Prostate gland (tissue), 2 donors: ENCODE measurements at regions not wholly inside any gene's neighbourhood (a gene's known extent, or its start where the extent isn't known, plus 50 kb on each side); places are given as distances from the start of the nearest gene placed in this dataset.

ENCODE experiments used
- POLR2A ChIP-seq: fragments of 450-650 bp; IDR thresholded peaks from one replicate; pipeline ENCODE4 v1.6.1; 2016; ENCODE audit warnings: antibody characterized with exemption, mild to moderate bottlenecking
- POLR2AphosphoS5 ChIP-seq: sonication (generic); formaldehyde crosslinking; IDR thresholded peaks from one replicate; pipeline ENCODE4 v1.6.1; 2017; ENCODE audit warnings: antibody characterized with exemption
- TF ChIP-seq, protein P1 (sequence below), 4 experiments: fragments of 200-600 bp in 2 of 4; fragments of 450-650 bp in 2 of 4; sonication (generic) in 2 of 4; IDR thresholded peaks; 1 replicate in 3 of 4; 2 replicates in 1 of 4; pipeline ENCODE4 v1.5.1; 2016 to 2019; ENCODE audit warnings: antibody characterized with exemption in 4 of 4, mild to moderate bottlenecking in 2 of 4, moderate library complexity in 2 of 4

DNA sequence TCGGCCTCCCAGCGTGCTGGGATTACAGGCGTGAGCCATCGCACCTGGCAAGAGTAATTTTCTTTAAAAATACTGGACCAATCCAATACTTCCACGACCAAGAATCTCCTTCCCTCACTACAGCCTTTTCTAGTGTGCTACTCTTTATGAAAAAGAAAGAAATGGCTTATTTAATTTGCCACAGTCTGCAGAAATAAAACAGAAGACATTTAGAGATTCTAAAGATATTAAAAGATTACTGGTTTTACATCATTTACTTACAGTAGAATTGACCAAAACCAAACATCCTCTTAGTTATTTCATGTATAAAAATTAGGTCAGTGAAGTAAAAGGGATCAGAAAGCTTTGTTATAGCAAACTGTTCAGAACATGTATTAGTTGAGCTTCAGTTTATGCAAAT, 679.6 kb downstream of the MAT2B start:
- TF ChIP-seq, protein P1, sequence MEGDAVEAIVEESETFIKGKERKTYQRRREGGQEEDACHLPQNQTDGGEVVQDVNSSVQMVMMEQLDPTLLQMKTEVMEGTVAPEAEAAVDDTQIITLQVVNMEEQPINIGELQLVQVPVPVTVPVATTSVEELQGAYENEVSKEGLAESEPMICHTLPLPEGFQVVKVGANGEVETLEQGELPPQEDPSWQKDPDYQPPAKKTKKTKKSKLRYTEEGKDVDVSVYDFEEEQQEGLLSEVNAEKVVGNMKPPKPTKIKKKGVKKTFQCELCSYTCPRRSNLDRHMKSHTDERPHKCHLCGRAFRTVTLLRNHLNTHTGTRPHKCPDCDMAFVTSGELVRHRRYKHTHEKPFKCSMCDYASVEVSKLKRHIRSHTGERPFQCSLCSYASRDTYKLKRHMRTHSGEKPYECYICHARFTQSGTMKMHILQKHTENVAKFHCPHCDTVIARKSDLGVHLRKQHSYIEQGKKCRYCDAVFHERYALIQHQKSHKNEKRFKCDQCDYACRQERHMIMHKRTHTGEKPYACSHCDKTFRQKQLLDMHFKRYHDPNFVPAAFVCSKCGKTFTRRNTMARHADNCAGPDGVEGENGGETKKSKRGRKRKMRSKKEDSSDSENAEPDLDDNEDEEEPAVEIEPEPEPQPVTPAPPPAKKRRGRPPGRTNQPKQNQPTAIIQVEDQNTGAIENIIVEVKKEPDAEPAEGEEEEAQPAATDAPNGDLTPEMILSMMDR (IDR thresholded peaks at IDR 0.05), result no peak
- TF ChIP-seq POLR2A (no peak), POLR2AphosphoS5 (no peak)
